Sciatic nerve (tissue), 2 donors: ENCODE measurements at regions not wholly inside any gene's neighbourhood (a gene's known extent, or its start where the extent isn't known, plus 50 kb on each side); places are given as distances from the start of the nearest gene placed in this dataset.

Experiments
- ATAC-seq: fragments of 200-7000 bp; cut with Tn5 transposase; one replicate; pipeline ENCODE4 v1.9.1; 2020; ENCODE audit warnings: mild to moderate bottlenecking, moderate library complexity
- DNase-seq: peaks from one replicate; pipeline ENCODE4 v3.0.0-alpha.2; 2020; ENCODE audit warnings: low spot score
- intact Hi-C: fragments of 100-400 bp; cut with DNase I; formaldehyde crosslinking; loops from one replicate; pipeline ENCODE4 v1.14.2; 2022
- donor health status: DM: no; HTN: no; CAD: no.
- donor health status: DM: no; HTN: no; CAD: no.

DNA sequence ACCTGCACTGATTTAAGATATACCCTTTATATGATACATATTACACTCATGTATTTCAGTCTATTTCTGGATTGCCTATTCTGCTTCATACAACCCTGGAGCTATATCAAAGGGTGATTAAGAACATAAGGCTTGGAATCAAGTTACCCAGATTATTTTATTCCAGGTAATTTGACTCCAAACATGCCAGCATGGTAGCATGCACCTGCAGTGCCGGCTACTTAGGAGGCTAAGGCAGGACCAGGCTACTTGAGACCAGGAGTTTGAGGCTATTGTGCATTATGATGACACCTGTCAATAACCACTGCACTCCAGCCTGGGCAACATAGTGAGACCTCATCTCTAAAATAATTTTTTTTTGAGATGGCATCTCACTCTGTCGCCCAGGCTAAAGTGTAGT, 50.4 kb upstream of the NEO1 start:
- ATAC-seq (no peak), DNase-seq (no peak)
- intact Hi-C loops, result no loop called here

- intact Hi-C loops, result no loop called here
- DNase-seq, result no peak
- ATAC-seq, result no peak
These were observed 52.0 kb upstream of the NEO1 start for GRCh38 chr15:73000293-73000692.

DNA sequence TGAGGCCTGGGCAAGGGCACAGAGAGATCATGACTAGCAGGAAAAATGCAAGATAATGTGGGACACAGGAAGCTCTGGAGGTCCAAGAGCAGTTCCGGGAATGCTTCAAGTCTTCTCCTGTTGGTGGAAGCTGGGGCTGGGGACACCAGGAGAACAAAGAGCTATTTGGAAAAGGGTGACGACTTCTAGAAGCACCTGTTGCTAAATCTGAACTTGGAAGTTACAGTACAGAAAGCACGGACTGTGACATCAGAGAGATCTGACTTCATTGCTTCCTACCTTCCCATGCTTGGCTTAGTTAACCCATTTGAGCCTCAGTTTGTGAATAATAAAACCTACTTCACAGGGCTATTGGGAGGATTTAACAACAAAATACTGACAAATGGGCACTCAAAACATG, 52.7 kb upstream of the NEO1 start:
- intact Hi-C loops, result no loop called here
- no peak for DNase-seq
- no peak for ATAC-seq

DNA sequence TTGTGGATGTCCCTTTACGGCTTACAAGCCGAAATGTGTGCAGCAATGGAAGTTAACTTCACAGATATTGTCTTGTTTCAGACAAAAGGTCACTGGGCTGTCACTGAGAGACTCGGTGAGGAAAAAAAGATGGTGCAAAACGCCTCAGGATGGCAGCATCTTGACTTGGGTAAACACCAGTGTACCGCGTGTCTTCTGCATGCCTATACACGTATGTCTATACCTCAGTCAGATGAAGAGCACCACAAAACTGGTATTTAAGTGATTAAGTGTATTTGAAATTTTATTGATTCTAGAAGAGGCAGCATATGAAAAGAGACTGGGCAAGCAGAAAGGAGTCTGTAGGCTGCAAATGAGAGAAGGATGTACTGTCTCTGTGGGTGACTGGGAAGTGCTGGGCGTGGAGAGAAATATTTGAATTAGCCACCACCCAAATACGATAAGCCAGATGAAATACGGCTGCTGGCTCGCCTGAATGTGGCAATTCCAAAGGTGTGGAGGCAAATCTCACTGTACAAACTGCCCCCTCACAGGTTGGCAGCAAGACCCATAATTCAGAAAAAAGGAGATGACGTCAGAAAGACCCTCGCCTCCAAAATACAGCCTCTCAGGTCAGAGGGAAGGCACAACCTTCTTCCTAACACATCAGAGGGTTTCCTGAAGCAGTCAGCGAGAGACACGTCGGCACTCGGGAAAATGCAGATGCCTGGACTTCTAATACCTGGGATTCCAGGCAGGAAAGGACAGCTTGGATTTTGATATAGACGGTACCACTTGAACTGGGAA, 53.4 kb upstream of the NEO1 start:
- DNase-seq (no peak), ATAC-seq (no peak)
- intact Hi-C loops, result no loop called here

- no peak for DNase-seq
- ATAC-seq, result no peak
- intact Hi-C loops, result no loop called here
These were observed 54.0 kb upstream of the NEO1 start for GRCh38 chr15:72998226-72998625.

GRCh38 chr15:72995849-72996248, 56.4 kb upstream of the NEO1 start:
- intact Hi-C loops, result no loop called here
- DNase-seq (no peak), ATAC-seq (no peak)

DNA sequence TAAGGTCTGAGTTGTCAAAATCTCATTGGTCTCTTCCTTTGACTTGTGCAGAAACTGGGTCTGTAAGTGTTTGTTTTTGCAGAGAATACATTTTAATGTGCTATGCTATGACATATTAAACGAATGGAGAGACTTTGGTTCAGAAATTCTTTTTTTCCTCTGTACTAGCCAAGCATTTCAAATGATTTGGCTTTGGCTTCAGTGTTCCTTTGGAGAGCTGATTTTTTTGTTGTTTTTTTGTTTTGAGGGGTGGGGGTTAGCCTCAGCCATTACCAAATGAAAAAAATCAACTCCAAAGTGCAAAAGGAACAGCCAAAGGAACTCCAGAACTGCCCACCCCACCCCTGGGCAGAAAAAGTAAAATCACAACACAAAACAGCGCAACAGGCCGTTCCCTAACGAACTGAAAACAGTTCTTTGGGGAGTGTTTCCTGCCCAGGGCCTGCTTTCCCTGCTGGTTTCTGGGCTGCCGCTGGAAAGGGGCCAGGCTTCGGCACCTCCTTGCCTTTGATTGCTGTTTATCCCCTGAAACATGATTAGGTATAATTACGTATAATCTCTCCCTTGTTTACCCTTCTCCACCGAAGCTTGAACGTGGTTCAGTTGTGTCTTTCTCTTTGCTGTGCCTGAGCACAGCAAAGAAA, 57.6 kb upstream of the NEO1 start:
- intact Hi-C loops, result no loop called here
- DNase-seq (no peak), ATAC-seq (peak; percentile 68)

- peak; percentile 90 for ATAC-seq
- intact Hi-C loops, result no loop called here
These were observed 59.4 kb upstream of the NEO1 start for GRCh38 chr15:72992841-72993252.

GRCh38 chr15:72991026-72991425, 61.2 kb upstream of the NEO1 start:
- DNase-seq (no peak), ATAC-seq (no peak)
- intact Hi-C loops, result no loop called here

More at GRCh38 chr15:72992841-72993252, 59.4 kb upstream of the NEO1 start:
- DNase-seq, result no peak

DNA sequence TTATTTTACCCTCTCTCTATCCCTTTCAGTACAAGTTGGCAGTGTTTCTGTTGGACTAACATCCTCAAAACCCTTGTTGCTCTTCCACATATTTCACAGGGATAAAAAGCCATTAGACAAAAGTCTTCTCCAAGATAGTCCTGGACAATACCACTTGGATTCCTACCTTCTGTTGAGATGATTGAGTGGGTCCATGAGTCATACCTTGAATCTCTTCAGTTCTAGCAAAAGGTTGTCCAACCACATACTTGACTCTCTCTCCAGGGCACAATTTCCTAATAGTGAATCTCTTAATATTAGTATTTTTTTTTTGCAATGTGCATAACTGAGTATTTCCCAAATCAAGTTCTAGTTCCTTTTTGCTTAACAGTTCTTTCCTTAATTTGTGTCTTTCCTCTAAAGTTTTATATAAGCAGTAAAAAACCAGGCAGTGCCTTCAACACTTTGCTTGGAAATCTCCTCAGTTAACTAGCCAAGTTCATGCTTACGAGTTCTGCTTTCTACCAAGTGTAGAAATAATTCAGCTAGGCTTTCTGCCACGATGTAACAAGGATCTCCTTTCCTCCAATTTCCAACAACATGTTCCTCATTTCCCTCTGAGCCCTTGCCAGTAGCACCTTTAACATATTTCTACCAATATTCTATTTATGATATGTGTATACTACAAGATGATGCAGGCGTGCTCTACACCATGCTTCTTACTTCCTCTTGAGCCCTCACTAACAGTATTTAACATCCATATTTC, 68.3 kb upstream of the NEO1 start:
- no peak for DNase-seq
- peak; percentile 89 for ATAC-seq
- intact Hi-C loops, result no loop called here

GRCh38 chr15:72982714-72983113, 69.5 kb upstream of the NEO1 start:
- DNase-seq (no peak), ATAC-seq (peak; percentile 87)
- intact Hi-C loops, result no loop called here

GRCh38 chr15:72980661-72981060, 71.6 kb upstream of the NEO1 start:
- intact Hi-C loops, result no loop called here
- DNase-seq (no peak), ATAC-seq (no peak)

DNA sequence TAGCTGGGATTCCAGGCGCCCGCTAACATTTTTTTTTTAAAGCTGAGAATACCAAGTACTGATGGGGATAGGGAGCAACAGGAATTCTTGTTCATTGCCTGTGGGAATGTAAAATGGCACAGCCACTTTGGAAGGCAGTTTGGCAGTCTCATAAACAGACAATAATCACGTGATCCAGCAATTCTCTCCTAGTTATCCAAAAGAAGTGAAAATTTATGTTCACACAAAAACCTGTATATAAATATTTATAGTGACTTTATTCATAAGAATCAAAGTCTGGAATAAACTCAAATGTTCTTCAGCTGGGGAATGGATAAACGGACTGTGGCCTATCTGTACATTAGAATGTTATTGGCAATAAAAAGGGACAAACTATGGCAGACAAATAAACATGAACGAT, 72.5 kb upstream of the NEO1 start:
- intact Hi-C loops, result no loop called here
- no peak for ATAC-seq
- no peak for DNase-seq

DNA sequence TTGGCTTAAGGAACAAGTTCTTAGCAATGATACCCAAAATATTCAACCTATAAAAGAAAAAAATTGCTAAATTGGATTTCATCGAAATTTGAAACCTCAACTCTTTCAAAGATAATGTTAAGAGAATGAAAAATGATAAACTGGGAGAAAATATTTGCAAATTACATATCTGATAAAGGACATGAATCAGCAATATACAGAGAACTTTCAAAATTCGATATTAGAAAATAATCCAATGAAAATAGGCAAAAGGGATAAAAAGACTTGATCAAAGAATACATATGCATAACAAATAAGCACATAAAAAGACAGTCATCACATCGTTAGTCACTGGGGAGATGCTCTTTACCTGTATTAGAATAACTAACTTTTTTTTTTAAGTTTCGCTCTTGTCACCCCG, 73.0 kb upstream of the NEO1 start:
- DNase-seq (no peak), ATAC-seq (no peak)
- intact Hi-C loops, result no loop called here

- DNase-seq, result no peak
- no peak for ATAC-seq
- intact Hi-C loops, result no loop called here
These were observed 74.0 kb upstream of the NEO1 start for GRCh38 chr15:72978223-72978622.

- ATAC-seq (no peak), DNase-seq (no peak)
- intact Hi-C loops, result no loop called here
These were observed 79.9 kb upstream of the NEO1 start for GRCh38 chr15:72972362-72972761.

DNA sequence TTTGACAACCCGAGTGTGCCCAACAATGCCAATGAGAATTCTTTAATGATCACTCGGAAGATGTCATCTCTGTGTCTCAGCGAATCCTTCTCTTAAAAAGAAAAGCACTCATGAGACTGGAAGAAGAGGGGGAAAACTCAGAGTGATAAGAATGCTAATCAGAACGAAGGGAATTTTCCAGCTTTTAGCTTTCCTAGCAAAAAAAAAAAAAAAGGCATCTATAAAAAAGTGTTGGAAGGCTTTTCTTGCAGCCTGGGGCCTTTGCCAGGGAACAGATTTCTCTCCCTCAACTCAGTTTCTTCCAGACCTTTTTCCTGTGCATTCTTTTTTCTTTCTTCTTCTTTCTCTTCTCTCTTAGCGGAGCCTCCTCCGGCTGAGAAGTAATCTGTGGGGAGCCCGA, 80.5 kb upstream of the NEO1 start:
- DNase-seq, result no peak
- ATAC-seq, result peak; percentile 33
- intact Hi-C loops, result no loop called here

- ATAC-seq (peak; percentile 81), DNase-seq (no peak)
- intact Hi-C loops, result no loop called here
These were observed 81.1 kb upstream of the NEO1 start for GRCh38 chr15:72970933-72971760.

DNA sequence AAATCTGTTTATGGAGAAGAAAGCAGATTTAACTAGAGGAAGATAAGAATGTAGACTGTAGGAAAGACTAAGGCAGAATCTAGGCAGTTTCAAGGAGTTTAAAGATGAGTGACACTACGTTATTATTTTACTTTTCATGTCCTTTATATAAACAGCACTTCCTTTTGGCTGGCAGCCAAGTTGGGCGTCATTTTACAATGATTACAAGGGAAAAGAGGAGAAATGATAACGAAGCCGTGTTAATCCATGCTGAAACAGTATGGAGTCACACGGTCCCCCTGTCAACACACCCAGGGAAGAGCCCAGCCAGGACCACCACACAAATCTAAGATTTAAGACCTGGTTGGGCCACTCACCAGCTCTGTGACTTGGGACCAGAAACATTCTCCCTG, 83.7 kb upstream of the NEO1 start:
- DNase-seq (no peak), ATAC-seq (no peak)
- intact Hi-C loops, result no loop called here
